ENCODE measurements at regions not wholly inside any gene's neighbourhood (a gene's known extent, or its start where the extent isn't known, plus 50 kb on each side); places are given as distances from the start of the nearest gene placed in this dataset.

DNA sequence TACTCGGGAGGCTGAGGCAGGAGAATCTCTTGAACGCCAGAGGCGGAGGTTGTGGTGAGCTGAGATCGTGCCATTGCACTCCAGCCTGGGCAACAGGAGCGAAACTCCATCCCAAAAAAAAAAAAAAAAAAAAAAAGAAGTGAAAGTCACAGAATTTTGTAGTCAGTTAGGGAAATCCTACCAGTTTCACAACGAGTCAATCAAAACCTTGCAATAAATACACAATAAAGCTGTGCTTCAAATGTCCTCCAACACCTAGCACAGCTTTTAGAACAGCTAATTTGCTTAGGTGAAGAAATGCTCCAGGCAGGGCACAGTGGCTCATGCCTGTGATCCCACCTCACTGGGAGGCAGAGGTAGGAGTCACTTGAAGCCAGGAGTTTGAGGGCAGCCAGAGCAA, 112.8 kb upstream of the ATF7IP start:
- TF ChIP-seq, protein P1, sequence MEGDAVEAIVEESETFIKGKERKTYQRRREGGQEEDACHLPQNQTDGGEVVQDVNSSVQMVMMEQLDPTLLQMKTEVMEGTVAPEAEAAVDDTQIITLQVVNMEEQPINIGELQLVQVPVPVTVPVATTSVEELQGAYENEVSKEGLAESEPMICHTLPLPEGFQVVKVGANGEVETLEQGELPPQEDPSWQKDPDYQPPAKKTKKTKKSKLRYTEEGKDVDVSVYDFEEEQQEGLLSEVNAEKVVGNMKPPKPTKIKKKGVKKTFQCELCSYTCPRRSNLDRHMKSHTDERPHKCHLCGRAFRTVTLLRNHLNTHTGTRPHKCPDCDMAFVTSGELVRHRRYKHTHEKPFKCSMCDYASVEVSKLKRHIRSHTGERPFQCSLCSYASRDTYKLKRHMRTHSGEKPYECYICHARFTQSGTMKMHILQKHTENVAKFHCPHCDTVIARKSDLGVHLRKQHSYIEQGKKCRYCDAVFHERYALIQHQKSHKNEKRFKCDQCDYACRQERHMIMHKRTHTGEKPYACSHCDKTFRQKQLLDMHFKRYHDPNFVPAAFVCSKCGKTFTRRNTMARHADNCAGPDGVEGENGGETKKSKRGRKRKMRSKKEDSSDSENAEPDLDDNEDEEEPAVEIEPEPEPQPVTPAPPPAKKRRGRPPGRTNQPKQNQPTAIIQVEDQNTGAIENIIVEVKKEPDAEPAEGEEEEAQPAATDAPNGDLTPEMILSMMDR (IDR thresholded peaks at IDR 0.05; ENCODE audit: insufficient read depth, low read depth, low read length), result no peak
- TF ChIP-seq EZH2 (IDR thresholded peaks at IDR 0.05; ENCODE audit: insufficient read depth, low read length), result no peak
